ENCODE measurements at regions not wholly inside any gene's neighbourhood (a gene's known extent, or its start where the extent isn't known, plus 50 kb on each side); places are given as distances from the start of the nearest gene placed in this dataset.
A peak's percentile ranks its signal among the peaks of the same experiment; 100 is the strongest.

GRCh38 chr6:71399279-71399678 is 110.7 kb downstream of the OGFRL1 start:
- DNase-seq = no peak

- DNase-seq = no peak
These were observed 112.2 kb downstream of the OGFRL1 start for GRCh38 chr6:71400852-71401251.

- no peak for DNase-seq
These were observed 113.5 kb downstream of the OGFRL1 start for GRCh38 chr6:71402096-71402495.

GRCh38 chr6:71403422-71404134 is 115.0 kb downstream of the OGFRL1 start:
- peak; percentile 61 for DNase-seq

- no peak for DNase-seq
These were observed 115.7 kb downstream of the OGFRL1 start for GRCh38 chr6:71404145-71404966.

- DNase-seq = no peak
These were observed 116.3 kb downstream of the OGFRL1 start for GRCh38 chr6:71404967-71405278.

- no peak for DNase-seq
These were observed 116.8 kb downstream of the OGFRL1 start for GRCh38 chr6:71405416-71405815.

- DNase-seq = no peak
These were observed 118.6 kb downstream of the OGFRL1 start for GRCh38 chr6:71406865-71407860.

GRCh38 chr6:71408787-71409723 is 120.4 kb downstream of the OGFRL1 start:
- no peak for DNase-seq

GRCh38 chr6:71410164-71410566 is 121.6 kb downstream of the OGFRL1 start:
- no peak for DNase-seq

- DNase-seq = no peak
These were observed 122.1 kb downstream of the OGFRL1 start for GRCh38 chr6:71410681-71411080.

- DNase-seq = no peak
These were observed 123.3 kb downstream of the OGFRL1 start for GRCh38 chr6:71411882-71412281.

GRCh38 chr6:71412559-71413140 is 124.0 kb downstream of the OGFRL1 start:
- no peak for DNase-seq

- DNase-seq = no peak
These were observed 125.9 kb downstream of the OGFRL1 start for GRCh38 chr6:71414486-71414885.

- peak; percentile 30 for DNase-seq
These were observed 130.8 kb downstream of the OGFRL1 start for GRCh38 chr6:71419217-71420094.

- DNase-seq = no peak
These were observed 131.6 kb downstream of the OGFRL1 start for GRCh38 chr6:71420095-71420692.

- peak; percentile 95 for DNase-seq
These were observed 132.2 kb downstream of the OGFRL1 start for GRCh38 chr6:71420693-71421328.

GRCh38 chr6:71421611-71422010 is 133.0 kb downstream of the OGFRL1 start:
- DNase-seq = no peak

- DNase-seq = no peak
These were observed 141.4 kb downstream of the OGFRL1 start for GRCh38 chr6:71430018-71430417.

GRCh38 chr6:71433441-71433840 is 144.8 kb downstream of the OGFRL1 start:
- no peak for DNase-seq

Data from NCI-H1105 (cell line).